Neural progenitor cell (in vitro differentiated cells): ENCODE measurements at regions not wholly inside any gene's neighbourhood (a gene's known extent, or its start where the extent isn't known, plus 50 kb on each side); places are given as distances from the start of the nearest gene placed in this dataset.

Experiments
- CTCF ChIP-seq: fragments of 200-600 bp; sonication (generic); IDR thresholded peaks from 2 replicates; pipeline ENCODE4 v1.5.1; 2017; ENCODE audit warnings: antibody characterized with exemption, mild to moderate bottlenecking
- EZH2 ChIP-seq: fragments of 200-600 bp; sonication (generic); IDR thresholded peaks from 2 replicates; pipeline ENCODE4 v1.6.1; 2017; ENCODE audit warnings: antibody characterized with exemption, mild to moderate bottlenecking, moderate library complexity

GRCh38 chr20:4350096-4350495 lies 101.0 kb upstream of the ADRA1D start:
- TF ChIP-seq CTCF (no peak), EZH2 (no peak)
